GM12872 (cell line): ENCODE measurements at regions not wholly inside any gene's neighbourhood (a gene's known extent, or its start where the extent isn't known, plus 50 kb on each side); places are given as distances from the start of the nearest gene placed in this dataset.

Experiments
- TF ChIP-seq, protein P1 (sequence below): IDR thresholded peaks from 3 replicates; pipeline ENCODE4 v1.5.1; 2011; ENCODE audit warnings: low read depth, mild to moderate bottlenecking, low read length, moderate library complexity; ENCODE audit not compliant: insufficient read depth

DNA sequence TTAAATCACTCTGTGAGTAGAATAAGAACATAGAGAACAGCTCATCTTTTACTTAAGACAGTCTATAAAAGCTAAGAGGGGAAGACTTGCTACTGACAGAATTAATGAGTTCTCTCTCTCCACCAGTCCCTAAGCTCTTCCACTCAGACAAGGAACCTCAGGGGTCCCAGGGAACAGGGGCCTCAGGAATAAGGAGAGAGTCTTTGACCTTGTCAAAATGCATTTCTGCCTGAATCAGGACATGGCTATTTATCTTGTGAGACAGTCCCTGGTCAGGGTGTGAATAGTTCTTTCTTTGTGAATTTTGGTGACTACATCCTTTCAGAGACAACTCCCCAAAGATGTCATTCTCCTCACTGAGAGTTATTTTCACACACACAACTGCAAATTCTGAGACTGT lies 218.7 kb upstream of the HS3ST1 start:
- TF ChIP-seq, protein P1, sequence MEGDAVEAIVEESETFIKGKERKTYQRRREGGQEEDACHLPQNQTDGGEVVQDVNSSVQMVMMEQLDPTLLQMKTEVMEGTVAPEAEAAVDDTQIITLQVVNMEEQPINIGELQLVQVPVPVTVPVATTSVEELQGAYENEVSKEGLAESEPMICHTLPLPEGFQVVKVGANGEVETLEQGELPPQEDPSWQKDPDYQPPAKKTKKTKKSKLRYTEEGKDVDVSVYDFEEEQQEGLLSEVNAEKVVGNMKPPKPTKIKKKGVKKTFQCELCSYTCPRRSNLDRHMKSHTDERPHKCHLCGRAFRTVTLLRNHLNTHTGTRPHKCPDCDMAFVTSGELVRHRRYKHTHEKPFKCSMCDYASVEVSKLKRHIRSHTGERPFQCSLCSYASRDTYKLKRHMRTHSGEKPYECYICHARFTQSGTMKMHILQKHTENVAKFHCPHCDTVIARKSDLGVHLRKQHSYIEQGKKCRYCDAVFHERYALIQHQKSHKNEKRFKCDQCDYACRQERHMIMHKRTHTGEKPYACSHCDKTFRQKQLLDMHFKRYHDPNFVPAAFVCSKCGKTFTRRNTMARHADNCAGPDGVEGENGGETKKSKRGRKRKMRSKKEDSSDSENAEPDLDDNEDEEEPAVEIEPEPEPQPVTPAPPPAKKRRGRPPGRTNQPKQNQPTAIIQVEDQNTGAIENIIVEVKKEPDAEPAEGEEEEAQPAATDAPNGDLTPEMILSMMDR, result no peak

DNA sequence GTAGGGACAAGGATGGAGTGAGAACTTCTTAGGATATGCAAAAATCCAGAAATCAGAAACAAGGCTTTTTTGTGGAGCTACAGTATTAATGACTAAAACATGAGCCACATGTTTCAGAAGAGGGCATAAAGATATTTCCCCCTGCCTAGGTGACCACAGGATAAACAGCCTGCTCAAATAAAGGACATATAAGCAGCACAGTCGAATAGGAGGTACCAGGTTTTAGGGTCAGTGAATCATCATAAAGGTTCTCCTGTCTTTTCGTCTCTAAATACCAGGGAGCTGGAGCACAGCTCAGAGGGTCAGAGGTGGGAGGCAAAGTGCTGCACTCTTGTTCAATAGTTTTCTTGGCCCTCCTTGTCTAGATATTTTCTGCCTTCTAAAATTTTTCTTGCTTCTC lies 211.9 kb upstream of the HS3ST1 start:
- TF ChIP-seq, protein P1, result no peak

DNA sequence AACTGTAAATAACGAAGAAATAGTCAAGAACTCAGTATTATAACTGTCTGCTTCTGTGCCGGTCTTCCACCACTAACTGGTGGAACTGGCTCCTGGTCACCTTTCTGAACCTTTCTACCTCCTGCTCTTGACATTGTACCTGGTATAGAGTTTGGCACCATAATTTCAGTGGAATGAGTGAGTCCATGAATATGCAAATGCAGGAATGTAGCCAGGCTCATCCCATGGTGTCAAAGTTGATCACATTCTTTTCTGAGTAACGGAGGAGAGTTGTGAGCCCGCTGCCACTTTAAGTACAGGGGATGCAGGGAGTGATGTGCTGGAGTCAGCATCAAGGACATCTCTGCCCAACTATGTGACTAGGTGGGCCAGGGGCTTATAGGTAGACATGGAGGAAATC lies 207.9 kb upstream of the HS3ST1 start:
- TF ChIP-seq, protein P1, result no peak

DNA sequence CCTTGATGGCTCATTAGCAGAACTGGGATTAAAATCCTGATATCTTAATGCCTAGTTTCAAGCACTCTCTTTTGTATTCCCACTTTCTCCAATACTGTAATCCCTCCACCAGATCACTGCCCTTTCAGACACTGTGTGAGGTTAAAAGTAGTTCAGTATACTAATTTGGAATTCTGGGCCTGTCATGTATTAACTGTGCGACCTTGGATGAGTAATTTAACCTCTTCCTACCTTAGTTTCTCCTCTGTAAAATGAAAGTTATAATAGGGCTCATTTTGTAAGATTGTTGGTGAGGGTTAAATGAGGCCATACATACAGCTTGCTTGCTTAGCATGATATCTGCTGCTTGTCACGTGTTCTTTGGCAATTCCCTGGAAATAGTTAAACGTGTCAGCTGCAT lies 207.3 kb upstream of the HS3ST1 start:
- TF ChIP-seq, protein P1, result no peak

DNA sequence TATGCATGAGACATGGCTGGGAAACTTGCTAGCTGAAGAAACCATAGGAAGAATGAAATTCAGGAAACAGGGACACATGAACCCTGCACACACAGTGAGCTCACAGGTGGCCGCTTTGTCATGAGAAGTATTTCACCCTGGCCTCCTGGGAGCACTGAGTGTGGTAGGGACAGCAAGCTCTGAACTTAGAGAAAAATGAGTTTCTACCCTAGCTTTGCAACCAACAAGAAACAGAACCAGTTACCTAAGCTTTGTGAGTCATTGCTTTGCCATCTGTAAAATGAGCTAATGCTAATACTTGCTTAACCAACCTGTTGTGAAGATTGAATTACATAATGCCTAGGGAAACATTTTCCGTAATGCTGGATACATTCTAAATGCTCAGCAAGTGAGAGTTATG lies 206.6 kb upstream of the HS3ST1 start:
- TF ChIP-seq, protein P1, result no peak

DNA sequence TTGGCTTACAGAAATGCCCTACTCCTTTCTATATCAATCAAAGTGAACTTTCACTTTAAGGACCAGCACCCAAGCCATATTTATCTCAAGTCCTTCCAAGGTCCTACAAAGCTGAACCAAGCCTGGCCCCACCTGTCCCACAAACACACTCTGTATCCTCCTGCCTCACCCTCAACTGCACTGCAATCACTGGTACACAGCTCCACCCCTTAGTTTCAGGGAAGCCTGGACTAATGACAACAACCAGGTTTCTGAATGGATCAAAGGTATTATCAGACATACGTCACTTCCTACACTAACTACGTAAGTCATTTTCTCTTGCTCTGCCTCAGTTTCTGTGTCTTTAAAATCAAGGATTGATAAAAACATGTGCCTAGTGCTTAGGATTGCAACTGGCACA lies 205.6 kb upstream of the HS3ST1 start:
- TF ChIP-seq, protein P1, result no peak

DNA sequence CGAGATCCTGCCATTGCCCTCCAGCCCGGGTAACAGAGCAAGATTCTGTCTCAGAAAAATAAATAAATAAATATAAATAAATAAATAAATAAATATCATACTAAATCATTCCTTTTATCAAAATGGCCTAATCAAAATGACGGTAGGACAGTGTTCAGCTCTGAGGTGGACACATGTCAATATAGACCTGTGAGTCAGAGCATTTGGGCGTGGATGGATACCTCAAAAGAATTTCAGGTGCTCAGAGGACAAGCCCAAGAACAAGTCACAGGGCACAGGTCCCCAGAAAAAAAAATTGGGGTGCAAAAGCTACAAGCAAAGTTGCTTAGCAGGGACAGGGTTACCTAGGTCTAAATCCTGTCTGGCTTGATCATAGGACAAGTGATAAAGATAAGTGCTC lies 204.7 kb upstream of the HS3ST1 start:
- TF ChIP-seq, protein P1, result no peak

DNA sequence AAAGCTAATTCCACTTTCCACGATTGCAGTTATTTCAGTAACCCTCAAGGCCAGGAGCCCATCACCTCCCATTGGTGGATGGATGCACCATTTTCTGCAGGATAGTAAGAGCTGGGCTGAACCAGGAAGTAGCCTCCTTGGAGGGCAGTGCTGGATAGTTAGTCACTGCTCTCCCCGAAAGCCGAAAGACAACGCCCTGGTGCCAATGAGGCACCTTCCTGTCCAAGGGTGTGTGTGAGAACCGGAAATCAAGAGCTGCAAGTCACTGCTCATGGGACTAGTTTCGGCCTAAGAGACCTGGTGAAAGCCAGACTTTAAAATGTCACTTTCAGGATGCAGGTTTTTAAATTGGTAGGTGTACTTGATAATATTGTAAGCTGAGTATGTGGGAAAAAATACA lies 203.8 kb upstream of the HS3ST1 start:
- TF ChIP-seq, protein P1, result no peak
